Mammary epithelial cell (primary cell): ENCODE measurements at regions not wholly inside any gene's neighbourhood (a gene's known extent, or its start where the extent isn't known, plus 50 kb on each side); places are given as distances from the start of the nearest gene placed in this dataset.
"Not testable (repeated sequence)": the region's sequence is repeated elsewhere in the genome, so short reads cannot be mapped to it uniquely, and the experiment has no call there.

Experiments used
- CTCF ChIP-seq, 2 donors: IDR thresholded peaks in 1 of 2; conservative IDR thresholded peaks in 1 of 2; 2 replicates each; pipeline ENCODE4 v1.5.1; 2011 to 2012; ENCODE audit warnings: inconsistent platforms in 2 of 2, low read length in 2 of 2, mild to moderate bottlenecking in 2 of 2, control low read depth in 1 of 2, low read depth in 1 of 2; ENCODE audit not compliant: insufficient read depth in 1 of 2; ENCODE audit errors: extremely low read depth in 1 of 2
- EZH2 ChIP-seq: IDR thresholded peaks from 2 replicates; pipeline ENCODE4 v1.6.1; 2012; ENCODE audit warnings: low read length, inconsistent platforms, borderline replicate concordance

DNA sequence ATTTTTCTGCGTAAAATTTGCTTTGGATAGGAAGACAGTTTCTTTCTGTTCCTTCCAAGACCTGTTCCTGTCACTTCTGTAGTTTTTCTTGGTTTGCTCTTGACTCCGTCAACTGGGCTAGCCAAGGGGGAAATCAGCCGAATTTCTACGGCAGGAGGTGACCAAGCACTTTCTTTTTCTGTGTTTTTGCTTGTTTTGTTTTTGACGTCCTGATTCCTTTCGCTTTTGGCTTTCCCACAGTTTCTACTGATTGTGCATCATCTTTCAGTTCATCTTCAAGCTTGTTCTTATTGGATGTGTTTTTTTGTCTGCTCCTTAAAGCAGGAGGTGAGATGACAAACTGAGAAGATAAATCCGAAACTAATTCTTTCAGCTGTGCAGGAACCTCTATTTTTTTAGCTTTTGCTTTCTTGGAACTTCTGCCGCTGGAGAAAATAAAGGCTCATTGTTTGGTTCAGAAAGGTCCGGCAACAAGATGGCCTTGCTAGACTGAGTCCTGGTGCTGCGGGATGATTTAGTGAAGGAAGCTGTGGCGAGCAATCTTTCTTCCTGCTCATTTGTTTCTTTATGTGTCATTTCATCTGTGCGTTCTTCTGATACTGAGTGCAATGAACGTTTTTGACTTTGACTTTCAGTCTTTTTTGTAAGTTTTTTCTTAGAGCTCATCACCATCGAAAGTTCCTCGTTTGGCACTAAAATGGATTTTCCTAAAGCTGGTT is 85.0 kb downstream of the TBR1 start:
- not testable (repeated sequence) for TF ChIP-seq CTCF (conservative IDR thresholded peaks at IDR 0.05 in 1 of 2, IDR thresholded peaks at IDR 0.05 in 1 of 2; ENCODE audit: extremely low read depth in 1 of 2, insufficient read depth in 1 of 2, low read depth in 1 of 2, low read length in 2 of 2); EZH2
